IMR-90 (cell line): ENCODE measurements at regions not wholly inside any gene's neighbourhood (a gene's known extent, or its start where the extent isn't known, plus 50 kb on each side); places are given as distances from the start of the nearest gene placed in this dataset.
A peak's percentile ranks its signal among the peaks of the same experiment; 100 is the strongest.

Experiments used
- ATAC-seq: fragments of 200-7000 bp; cut with Tn5 transposase; 2 replicates; pipeline ENCODE4 v1.9.1; 2020; ENCODE audit warnings: low read depth, mild to moderate bottlenecking, moderate library complexity
- BruUV-seq: library from RNA; stranded (reverse); fragments of 400-500 nt; replicated peaks from 2 replicates; lab custom pipeline; 2021; lab: Mats Ljungman, UMichigan
- CTCF ChIA-PET: fragments of 300-600 bp; formaldehyde crosslinking; extraction: SDS; loops from one replicate; lab custom pipeline; 2021; ENCODE audit warnings: antibody characterized with exemption; lab: Yijun Ruan, JAX
- POLR2A ChIA-PET: fragments of 300-600 bp; sonication (Branson Sonifier 250); formaldehyde crosslinking; loops from one replicate; lab custom pipeline; 2022; ENCODE audit warnings: antibody characterized with exemption; ENCODE audit not compliant: unreplicated experiment; lab: Charles Lee
- DNase-seq: peaks from one replicate; pipeline ENCODE4 v3.0.0; 2013
- H2AFZ ChIP-seq: replicated peaks from 2 replicates; pipeline ENCODE3; 2013; ENCODE audit warnings: low read length, mild to moderate bottlenecking; ENCODE audit not compliant: poor library complexity
- H2AK5ac ChIP-seq: 2 replicates; pipeline ENCODE4 v1.6.1; 2013; ENCODE audit warnings: low read depth, low read length, inconsistent platforms
- H2AK9ac ChIP-seq: replicated peaks from 2 replicates; pipeline ENCODE3; 2013; ENCODE audit warnings: mild to moderate bottlenecking, low read depth, low read length, moderate library complexity; ENCODE audit not compliant: poor library complexity
- H2BK120ac ChIP-seq: 2 replicates; pipeline ENCODE4 v1.6.1; 2013; ENCODE audit warnings: low read depth, low read length, inconsistent platforms
- H2BK15ac ChIP-seq: 3 replicates; pipeline ENCODE4 v1.6.1; 2013; ENCODE audit warnings: low read depth, low read length, inconsistent platforms
- H2BK20ac ChIP-seq: 2 replicates; pipeline ENCODE4 v1.6.1; 2013; ENCODE audit warnings: low read depth, mild to moderate bottlenecking, inconsistent platforms, low read length, moderate library complexity
- H2BK5ac ChIP-seq: 2 replicates; pipeline ENCODE4 v1.6.1; 2013; ENCODE audit warnings: mild to moderate bottlenecking, low read depth, low read length, inconsistent platforms; ENCODE audit not compliant: poor library complexity, severe bottlenecking
- H3K14ac ChIP-seq: replicated peaks from 2 replicates; pipeline ENCODE4 v1.6.1; 2013; ENCODE audit warnings: low read depth, low read length, inconsistent platforms
- H3K18ac ChIP-seq: 2 replicates; pipeline ENCODE4 v1.6.1; 2013; ENCODE audit warnings: low read depth, low read length, control low read depth
- H3K23ac ChIP-seq: 2 replicates; pipeline ENCODE4 v1.6.1; 2013; ENCODE audit warnings: low read depth, low read length, inconsistent platforms
- H3K27ac ChIP-seq: 2 replicates; pipeline ENCODE4 v1.5.1; 2013; ENCODE audit warnings: mild to moderate bottlenecking, control low read depth, low read length; ENCODE audit not compliant: insufficient read depth
- H3K27me3 ChIP-seq: 2 replicates; pipeline ENCODE4 v1.6.1; 2013; ENCODE audit warnings: low read length; ENCODE audit not compliant: control insufficient read depth, insufficient read depth
- H3K36me3 ChIP-seq: 2 replicates; pipeline ENCODE4 v1.6.1; 2013; ENCODE audit warnings: low read length, mixed read lengths; ENCODE audit not compliant: control insufficient read depth, insufficient read depth
- H3K4ac ChIP-seq: 2 replicates; pipeline ENCODE4 v1.6.1; 2013; ENCODE audit warnings: low read depth, low read length, inconsistent platforms
- H3K4me1 ChIP-seq: 2 replicates; pipeline ENCODE4 v1.6.1; 2013; ENCODE audit warnings: low read length, mixed read lengths; ENCODE audit not compliant: control insufficient read depth, insufficient read depth
- H3K4me2 ChIP-seq: 2 replicates; pipeline ENCODE4 v1.6.1; 2013; ENCODE audit warnings: low read depth, mild to moderate bottlenecking, control low read depth, low read length, moderate library complexity
- H3K4me3 ChIP-seq: 2 replicates; pipeline ENCODE4 v1.5.1; 2013; ENCODE audit warnings: low read depth, mild to moderate bottlenecking, control low read depth, low read length, moderate library complexity; ENCODE audit not compliant: insufficient read depth
- H3K56ac ChIP-seq: 2 replicates; pipeline ENCODE4 v1.6.1; 2013; ENCODE audit warnings: low read length, inconsistent platforms; ENCODE audit not compliant: insufficient read depth; ENCODE audit errors: extremely low read depth
- H3K79me1 ChIP-seq, 2 experiments: 2 replicates each; pipeline ENCODE4 v1.6.1; 2013; ENCODE audit warnings: low read length in 2 of 2, inconsistent platforms in 1 of 2, low read depth in 1 of 2
- H3K9ac ChIP-seq: 2 replicates; pipeline ENCODE4 v1.6.1; 2013; ENCODE audit warnings: low read depth, low read length, control low read depth
- H3K9me1 ChIP-seq: 2 replicates; pipeline ENCODE4 v1.6.1; 2013; ENCODE audit warnings: low read length, inconsistent platforms; ENCODE audit not compliant: insufficient read depth
- H3K9me3 ChIP-seq: 2 replicates; pipeline ENCODE4 v1.6.1; 2013; ENCODE audit warnings: low read length; ENCODE audit not compliant: control insufficient read depth, insufficient read depth
- H4K20me1 ChIP-seq: 2 replicates; pipeline ENCODE4 v1.6.1; 2013; ENCODE audit warnings: low read length, inconsistent platforms; ENCODE audit not compliant: insufficient read depth
- H4K5ac ChIP-seq: 2 replicates; pipeline ENCODE4 v1.6.1; 2013; ENCODE audit warnings: mild to moderate bottlenecking, low read depth, low read length, control low read depth
- H4K8ac ChIP-seq, 2 experiments: 2 replicates each; pipeline ENCODE4 v1.6.1; 2013; ENCODE audit warnings: low read depth in 2 of 2, low read length in 2 of 2, control low read depth in 1 of 2, inconsistent platforms in 1 of 2
- H4K91ac ChIP-seq: 2 replicates; pipeline ENCODE4 v1.6.1; 2013; ENCODE audit warnings: low read depth, low read length, inconsistent platforms; ENCODE audit not compliant: insufficient read depth
- BHLHE40 ChIP-seq: fragments of 150-350 bp; IDR thresholded peaks from 2 replicates; pipeline ENCODE4 v1.6.1; 2016; ENCODE audit warnings: mild to moderate bottlenecking, low read depth, low read length
- CHD1 ChIP-seq: IDR thresholded peaks from 2 replicates; pipeline ENCODE4 v1.6.1; 2012; ENCODE audit warnings: low read depth, low read length, improper control_type of control experiment
- ELK1 ChIP-seq: fragments of 150-350 bp; IDR thresholded peaks from 2 replicates; pipeline ENCODE4 v1.6.1; 2016; ENCODE audit warnings: low read depth, mild to moderate bottlenecking, low read length, moderate library complexity, borderline replicate concordance
- MAZ ChIP-seq: IDR thresholded peaks from 2 replicates; pipeline ENCODE4 v1.6.1; 2012; ENCODE audit warnings: low read depth, mild to moderate bottlenecking, low read length, improper control_type of control experiment, moderate library complexity, borderline replicate concordance
- POLR2A ChIP-seq: IDR thresholded peaks from 2 replicates; pipeline ENCODE4 v1.6.1; 2012; ENCODE audit warnings: mild to moderate bottlenecking, low read depth, low read length
- RCOR1 ChIP-seq: IDR thresholded peaks from 2 replicates; pipeline ENCODE4 v1.6.1; 2012; ENCODE audit warnings: mild to moderate bottlenecking, low read length, improper control_type of control experiment; ENCODE audit not compliant: insufficient replicate concordance
- SMC3 ChIP-seq: fragments of 150-350 bp; IDR thresholded peaks from 2 replicates; pipeline ENCODE4 v1.6.1; 2016; ENCODE audit warnings: low read depth, mild to moderate bottlenecking, antibody characterized with exemption, low read length, moderate library complexity
- WGBS, 2 experiments: methylation state at CpG; one replicate each; pipeline versions ENCODE4 v1.1.5 to v1.1.7; 2013; ENCODE audit warnings: missing lambda C conversion rate in 2 of 2; ENCODE audit not compliant: insufficient read length in 1 of 2; ENCODE audit errors: extremely low coverage in 2 of 2; 5-methylcytosine and 5-hydroxymethylcytosine counted together
- dilution Hi-C: fragments of 300-500 bp; cut with HindIII; formaldehyde crosslinking; loops from one replicate; pipeline ENCODE4 v1.14.3; 2018; ENCODE audit warnings: low sequenced_read_pairs; ENCODE audit not compliant: unreplicated experiment
- in situ Hi-C: fragments of 300-500 bp; cut with MboI; formaldehyde crosslinking; loops from 3 replicates; pipeline ENCODE4 v1.14.3; 2019; ENCODE audit warnings: low sequenced_read_pairs, inconsistent platforms, mixed read lengths
- intact Hi-C: fragments of 100-400 bp; cut with micrococcal nuclease; formaldehyde crosslinking; loops from 2 replicates; pipeline ENCODE4 v1.10.0; 2022

- DNase-seq, result peak; percentile 24
- Histone ChIP-seq H3K79me1 (no peaks in the 10 kb centered on the region), H3K36me3 (no peaks in the 10 kb centered on the region), H3K9ac (no peak overlapping the region), H2AK9ac (no peak overlapping the region), H3K56ac (no peak overlapping the region), H2BK15ac (no peak overlapping the region), H2BK20ac (no peak overlapping the region), H4K20me1 (no peaks in the 10 kb centered on the region), H4K91ac (no peak overlapping the region), H3K27ac (no peak overlapping the region), H4K8ac (no peak overlapping the region), H3K4me2 (peak overlapping the region; percentile 40; the same call in 1 of the 2 replicates), H3K27me3 (no peaks in the 10 kb centered on the region; the same call in 1 of the 2 replicates), H3K14ac (no peak overlapping the region), H3K4me3 (no peak overlapping the region), H3K23ac (no peak overlapping the region), H2AFZ (no peak overlapping the region), H3K9me1 (no peaks in the 10 kb centered on the region), H4K5ac (no peak overlapping the region), H2AK5ac (no peak overlapping the region), H3K4ac (no peak overlapping the region), H3K9me3 (no peaks in the 10 kb centered on the region), H3K4me1 (peaks cover 3% of the 10 kb centered on the region; the same call in 1 of the 2 replicates), H3K18ac (no peak overlapping the region), H2BK5ac (no peak overlapping the region), H2BK120ac (no peak overlapping the region)
- no CpG with 5 or more reads among the region's 2 CpGs for WGBS, 2 experiments
- TF ChIP-seq ELK1 (no peak), CHD1 (no peak), SMC3 (no peak), BHLHE40 (no peak), POLR2A (no peak), MAZ (no peak), RCOR1 (no peak)
- intact Hi-C loops, result no loop called here
- BruUV-seq, result no TSS peak
- dilution Hi-C loops, result no loop called here
- ChIA-PET POLR2A (no interaction called here), CTCF (no interaction called here)
- ATAC-seq, result peak; percentile 89
- in situ Hi-C loops, result no loop called here
Observed at GRCh38 chr4:100034023-100034664, 84.1 kb upstream of the H2AZ1 start.
